Progenitor cell of endocrine pancreas (in vitro differentiated cells): ENCODE measurements at regions not wholly inside any gene's neighbourhood (a gene's known extent, or its start where the extent isn't known, plus 50 kb on each side); places are given as distances from the start of the nearest gene placed in this dataset.

ENCODE experiments used
- DNase-seq: peaks from one replicate; pipeline ENCODE4 v3.0.0; 2021; ENCODE audit warnings: low spot score; ENCODE audit not compliant: unreplicated experiment
- H3K27ac Mint-ChIP-seq: 2 replicates; pipeline ENCODE4 v1.8.0; 2021; ENCODE audit warnings: mild to moderate bottlenecking, moderate library complexity, mixed read lengths
- H3K27me3 Mint-ChIP-seq: 2 replicates; pipeline ENCODE4 v1.8.0; 2021; ENCODE audit warnings: mixed read lengths
- H3K36me3 Mint-ChIP-seq: 2 replicates; pipeline ENCODE4 v1.8.0; 2022; ENCODE audit warnings: mixed read lengths; ENCODE audit not compliant: insufficient read depth
- H3K4me1 Mint-ChIP-seq: 2 replicates; pipeline ENCODE4 v1.8.0; 2021; ENCODE audit warnings: low read depth, mixed read lengths
- H3K4me3 Mint-ChIP-seq: 2 replicates; pipeline ENCODE4 v1.8.0; 2021; ENCODE audit warnings: low read depth, mild to moderate bottlenecking, moderate library complexity, mixed read lengths
- H3K9me3 Mint-ChIP-seq: 2 replicates; pipeline ENCODE4 v1.8.0; 2021; ENCODE audit warnings: low read depth, mixed read lengths
- CTCF ChIP-seq: fragments of 200-600 bp; sonication (generic); IDR thresholded peaks from one replicate; pipeline ENCODE4 v1.5.0; 2021; ENCODE audit warnings: antibody characterized with exemption, mild to moderate bottlenecking; ENCODE audit not compliant: unreplicated experiment

GRCh38 chr16:19948186-19949104 lies 63.8 kb upstream of the GPRC5B start:
- no peak for TF ChIP-seq CTCF
- Mint-ChIP-seq H3K4me1 (no peaks in the 10 kb centered on the region), H3K27ac (no peak overlapping the region), H3K4me3 (no peak overlapping the region), H3K27me3 (no peaks in the 10 kb centered on the region), H3K36me3 (no peaks in the 10 kb centered on the region), H3K9me3 (no peaks in the 10 kb centered on the region)
- no peak for DNase-seq

GRCh38 chr16:19945934-19946333 lies 61.3 kb upstream of the GPRC5B start:
- Mint-ChIP-seq H3K27me3 (no peaks in the 10 kb centered on the region), H3K36me3 (no peaks in the 10 kb centered on the region), H3K27ac (no peak overlapping the region), H3K4me3 (no peak overlapping the region), H3K9me3 (no peaks in the 10 kb centered on the region), H3K4me1 (no peaks in the 10 kb centered on the region)
- no peak for TF ChIP-seq CTCF
- DNase-seq = no peak

- no peak for DNase-seq
- Mint-ChIP-seq H3K9me3 (no peaks in the 10 kb centered on the region), H3K27me3 (no peaks in the 10 kb centered on the region), H3K36me3 (no peaks in the 10 kb centered on the region), H3K4me3 (no peak overlapping the region), H3K27ac (no peak overlapping the region), H3K4me1 (no peaks in the 10 kb centered on the region)
- no peak for TF ChIP-seq CTCF
Observed at GRCh38 chr16:19940195-19940594, 55.5 kb upstream of the GPRC5B start.

- Mint-ChIP-seq H3K4me1 (no peaks in the 10 kb centered on the region), H3K27ac (no peak overlapping the region), H3K9me3 (no peaks in the 10 kb centered on the region), H3K36me3 (no peaks in the 10 kb centered on the region), H3K27me3 (no peaks in the 10 kb centered on the region), H3K4me3 (no peak overlapping the region)
- no peak for DNase-seq
- no peak for TF ChIP-seq CTCF
Observed at GRCh38 chr16:19939553-19939952, 54.9 kb upstream of the GPRC5B start.

- H3K27ac Mint-ChIP-seq = no peak overlapping the region
- H3K36me3 Mint-ChIP-seq = no peaks in the 10 kb centered on the region
- no peaks in the 10 kb centered on the region for H3K4me1 Mint-ChIP-seq
- no peaks in the 10 kb centered on the region for H3K27me3 Mint-ChIP-seq
- no peak for DNase-seq
- peaks cover 3% of the 10 kb centered on the region for H3K9me3 Mint-ChIP-seq
- no peak overlapping the region for H3K4me3 Mint-ChIP-seq
- no peak for TF ChIP-seq CTCF
Observed at GRCh38 chr16:19938536-19938935, 53.9 kb upstream of the GPRC5B start.
